NCI-H146 (cell line): ENCODE measurements at regions not wholly inside any gene's neighbourhood (a gene's known extent, or its start where the extent isn't known, plus 50 kb on each side); places are given as distances from the start of the nearest gene placed in this dataset.
A peak's percentile ranks its signal among the peaks of the same experiment; 100 is the strongest.

Experiments used
- DNase-seq: peaks from one replicate; lab custom pipeline; 2025; lab: John Stamatoyannopoulos, UW

DNA sequence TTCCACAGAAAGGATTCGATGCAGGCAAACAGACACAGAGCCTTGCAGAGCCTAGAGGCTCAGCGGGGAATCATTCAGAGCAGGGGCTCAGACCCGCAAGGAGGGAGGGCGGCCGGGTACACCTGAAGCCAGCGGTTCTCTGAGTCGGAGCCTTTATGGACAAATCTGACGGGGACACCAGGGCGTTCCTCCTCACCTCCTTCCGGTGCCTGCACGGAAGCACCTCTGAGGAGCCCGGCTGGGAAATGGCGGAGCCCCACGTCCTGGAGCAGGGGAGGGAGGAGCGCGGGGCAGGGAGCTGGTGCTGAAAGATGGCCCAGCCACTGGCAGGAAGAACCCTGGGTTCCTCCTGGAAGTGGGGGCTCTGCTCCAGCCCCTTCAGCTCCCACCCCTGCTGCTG, 193.5 kb upstream of the ALKAL2 start:
- DNase-seq = no peak

- no peak for DNase-seq
Measured at GRCh38 chr2:479490-480176, 191.7 kb upstream of the ALKAL2 start.

DNA sequence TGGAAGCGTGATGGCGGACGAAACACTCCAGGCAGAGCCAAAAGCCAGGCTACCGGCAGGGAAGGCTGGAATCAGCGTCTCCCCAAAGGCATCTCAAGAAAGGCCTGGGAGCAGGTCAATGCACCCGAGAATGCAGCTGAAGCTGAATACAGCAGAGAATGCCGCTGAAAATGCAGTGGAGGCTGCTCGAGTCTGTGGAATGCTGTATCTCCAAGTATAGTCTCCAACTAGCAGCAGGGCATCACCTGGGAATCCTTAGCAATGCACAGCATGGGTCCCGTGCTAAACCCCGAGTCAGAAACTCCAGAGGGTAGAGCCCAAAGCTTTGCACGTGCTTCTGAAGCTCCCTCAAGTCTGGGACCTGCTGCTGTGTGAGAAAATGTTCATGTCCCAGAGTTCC, 191.1 kb upstream of the ALKAL2 start:
- DNase-seq = no peak

GRCh38 chr2:471560-471959, 183.7 kb upstream of the ALKAL2 start:
- DNase-seq = peak; percentile 7

GRCh38 chr2:469514-469913, 181.6 kb upstream of the ALKAL2 start:
- no peak for DNase-seq

DNA sequence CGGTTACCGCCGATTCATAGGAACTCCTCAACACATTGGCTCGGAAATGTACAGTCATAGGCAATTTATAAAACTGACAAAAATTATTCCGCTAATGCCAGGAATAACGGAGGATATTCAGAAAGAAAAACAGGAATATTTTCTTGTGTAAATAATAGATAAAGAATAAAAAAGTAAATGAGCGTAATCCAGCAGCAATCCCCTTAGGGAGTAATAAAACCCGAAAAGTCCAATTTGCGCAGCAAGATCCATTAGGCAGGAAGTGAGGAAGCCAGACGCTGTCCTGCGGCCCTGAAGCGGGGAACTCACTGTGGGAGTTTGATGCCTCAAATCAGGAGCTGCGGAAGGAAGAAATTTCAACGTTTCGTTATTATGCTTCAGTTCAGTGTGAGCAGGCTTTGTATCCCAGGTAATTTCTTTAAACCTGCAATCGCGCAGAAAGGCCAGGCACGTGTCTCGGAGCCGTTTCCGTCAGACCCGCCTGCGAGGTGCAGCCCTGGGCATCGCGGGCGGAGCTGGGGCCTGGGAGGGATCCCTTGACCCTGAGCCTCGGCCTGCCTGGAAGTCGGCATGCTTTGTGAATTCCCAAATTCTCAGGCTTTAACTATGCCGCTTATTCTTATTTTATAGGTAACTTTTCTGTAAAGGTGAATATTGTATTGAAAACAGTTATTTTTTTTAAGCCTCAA, 180.9 kb upstream of the ALKAL2 start:
- no peak for DNase-seq

GRCh38 chr2:467892-468647, 180.2 kb upstream of the ALKAL2 start:
- DNase-seq = no peak

DNA sequence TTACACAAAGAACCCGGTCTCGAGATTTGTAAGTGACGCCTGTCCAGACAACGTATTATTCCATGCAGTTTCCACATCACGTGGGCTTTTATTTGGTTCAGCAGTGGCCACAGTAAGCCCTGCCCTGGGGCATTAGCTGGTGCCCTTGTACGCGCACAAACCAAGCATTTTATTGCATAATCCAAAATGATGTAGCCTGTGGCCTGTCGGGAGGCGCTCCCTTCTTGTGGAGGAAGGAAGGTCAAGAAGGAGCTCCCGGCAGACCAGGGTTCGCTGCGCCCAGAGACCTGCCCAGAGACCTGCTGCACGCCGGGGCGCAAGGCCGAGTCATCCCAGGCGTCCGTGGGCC, 179.6 kb upstream of the ALKAL2 start:
- DNase-seq = no peak

DNA sequence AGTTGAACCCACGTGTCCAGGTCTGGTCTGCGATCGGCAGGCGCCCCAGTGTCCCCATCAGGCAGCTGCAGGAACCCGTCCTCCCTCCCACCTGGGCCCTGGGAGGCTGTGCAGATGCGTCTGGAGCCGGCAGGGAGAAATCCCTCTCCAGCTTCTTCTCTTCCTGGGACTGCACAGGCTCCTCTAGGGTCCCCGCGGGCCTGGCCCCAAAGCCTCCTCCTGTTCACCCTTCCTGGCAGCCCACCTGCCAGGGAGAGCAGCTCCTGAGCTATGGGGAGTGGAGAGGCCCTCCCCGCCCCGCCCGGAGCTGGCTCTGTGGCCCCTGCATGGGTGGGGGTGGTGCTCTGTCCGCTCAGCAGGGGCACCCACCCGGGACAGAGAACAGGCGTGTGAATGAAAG, 179.2 kb upstream of the ALKAL2 start:
- no peak for DNase-seq

- DNase-seq = no peak
Measured at GRCh38 chr2:464562-465309, 176.8 kb upstream of the ALKAL2 start.

DNA sequence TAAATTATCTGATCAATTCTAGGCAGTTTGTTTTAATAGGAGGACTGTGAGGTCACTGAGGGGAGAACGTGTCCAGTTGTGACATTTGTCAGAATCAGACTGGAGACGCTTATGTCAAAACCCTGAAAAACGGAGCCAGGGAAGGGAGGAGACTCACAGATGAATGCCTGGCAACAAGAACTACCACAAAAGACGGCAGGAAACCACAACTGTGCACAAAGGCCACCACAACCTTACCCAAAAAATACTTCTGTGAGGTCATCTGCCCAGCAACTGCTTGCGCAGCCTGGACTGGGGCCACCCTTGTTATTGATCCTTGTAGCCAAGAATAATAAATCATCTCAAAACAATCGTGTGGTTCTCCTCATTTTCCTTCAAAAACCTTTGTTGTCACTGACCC, 173.0 kb upstream of the ALKAL2 start:
- no peak for DNase-seq

- no peak for DNase-seq
Measured at GRCh38 chr2:459931-460330, 172.0 kb upstream of the ALKAL2 start.

DNA sequence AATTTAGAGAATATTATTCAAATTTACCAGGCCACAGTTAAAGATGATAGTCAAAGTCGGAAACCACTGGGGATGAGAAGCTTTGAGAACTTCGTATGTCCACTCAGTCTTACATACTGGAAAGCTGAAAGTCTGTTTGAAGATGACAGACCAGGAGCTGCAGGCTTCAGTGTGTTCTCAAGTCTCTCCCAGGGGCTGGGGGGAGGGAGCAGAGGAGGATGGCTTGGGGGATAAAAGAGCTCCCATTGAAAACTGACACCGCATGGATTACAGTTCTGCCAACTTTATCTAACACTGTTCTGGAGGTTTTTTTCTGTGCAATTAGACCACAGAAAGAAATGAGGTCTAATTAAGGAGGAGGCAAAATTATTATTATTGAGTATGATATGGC, 170.5 kb upstream of the ALKAL2 start:
- DNase-seq = no peak

DNA sequence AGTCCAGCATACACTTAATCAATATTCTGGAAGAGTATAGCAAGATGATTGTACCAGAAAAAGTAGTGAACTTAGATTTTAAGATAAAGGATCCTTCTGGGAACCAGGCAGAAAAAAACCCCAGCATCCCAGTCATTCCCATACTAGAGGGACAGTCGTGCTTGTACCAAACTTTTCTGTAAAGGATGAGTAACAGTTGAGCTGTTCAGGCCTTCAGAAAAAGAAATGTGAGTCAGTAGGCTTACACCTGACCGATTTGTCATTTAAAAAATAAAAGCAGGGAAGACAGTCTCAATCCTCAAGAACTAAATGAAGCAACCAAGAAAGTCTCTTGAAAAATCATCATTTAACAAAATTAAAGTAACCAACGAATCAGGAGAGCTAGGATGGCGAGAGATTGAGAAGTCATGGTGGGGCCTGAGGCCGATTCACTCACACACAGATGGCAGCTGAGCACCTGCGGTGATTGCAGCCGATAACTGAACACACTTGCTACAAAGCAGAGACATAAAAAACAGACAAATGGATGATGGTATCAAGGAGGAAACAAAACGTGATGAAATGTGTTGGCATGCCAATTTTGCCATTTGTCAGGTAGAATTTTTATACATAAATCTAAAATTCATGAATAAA, 170.0 kb upstream of the ALKAL2 start:
- no peak for DNase-seq

DNA sequence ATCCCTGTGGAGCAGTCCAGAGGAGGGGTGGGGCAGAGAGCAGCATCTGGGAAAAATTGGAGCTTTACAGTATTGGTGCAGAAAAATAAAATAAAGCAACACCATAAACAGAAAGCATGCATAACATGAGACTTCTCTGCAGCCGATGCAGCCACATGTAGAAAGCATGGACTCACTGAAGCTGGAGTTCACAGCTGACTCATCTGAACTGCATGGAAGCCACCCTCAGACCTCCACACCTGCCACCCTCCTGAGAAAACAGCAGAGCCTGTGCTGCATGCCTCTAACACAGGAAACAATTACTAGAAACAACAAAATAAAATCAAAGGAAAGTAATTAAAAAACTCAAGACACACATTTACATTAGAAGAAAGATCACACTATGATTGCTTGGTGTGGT, 169.4 kb upstream of the ALKAL2 start:
- DNase-seq = peak; percentile 9

GRCh38 chr2:455913-456312, 168.0 kb upstream of the ALKAL2 start:
- DNase-seq = peak; percentile 12

- no peak for DNase-seq
Measured at GRCh38 chr2:455015-455705, 167.3 kb upstream of the ALKAL2 start.

DNA sequence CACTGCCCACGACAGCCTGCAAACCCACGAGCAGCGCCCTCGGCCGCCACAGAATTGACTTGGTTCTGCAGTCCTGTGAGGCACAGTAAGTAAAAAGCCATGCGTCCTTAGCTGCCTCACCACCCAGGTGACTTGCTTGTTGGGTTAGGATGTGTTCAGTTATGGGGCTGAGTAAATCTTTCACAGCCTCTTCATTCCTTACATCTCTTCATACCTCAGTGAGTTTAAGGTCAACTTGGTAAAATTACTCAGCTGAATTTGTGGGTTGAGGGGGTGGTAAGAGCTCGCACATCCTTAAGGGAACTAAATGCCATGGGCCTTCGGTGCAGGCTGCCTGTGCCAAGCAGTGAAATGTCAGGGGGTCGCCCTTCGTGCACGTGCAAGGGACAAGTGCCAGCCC, 165.2 kb upstream of the ALKAL2 start:
- DNase-seq = no peak

DNA sequence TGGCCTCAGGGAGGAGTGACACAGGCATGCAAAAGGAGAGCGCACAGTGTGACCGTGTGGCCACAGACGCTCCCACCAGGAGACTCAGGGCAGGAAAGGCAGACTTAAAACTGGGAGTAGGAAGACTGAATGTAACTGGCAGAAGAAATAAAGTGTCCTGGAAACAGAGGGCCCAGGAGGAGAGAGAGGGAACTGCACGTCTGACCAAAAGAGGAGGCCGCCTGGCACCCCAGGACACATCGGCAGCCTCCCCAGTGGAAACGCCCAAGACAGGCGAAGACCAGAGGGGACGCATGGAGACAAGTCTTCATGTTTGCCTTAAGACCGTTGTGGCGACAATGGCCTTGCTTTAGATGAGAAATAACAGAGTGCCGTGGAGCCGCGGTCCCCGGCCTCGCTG, 163.6 kb upstream of the ALKAL2 start:
- no peak for DNase-seq

GRCh38 chr2:449246-450067, 161.6 kb upstream of the ALKAL2 start:
- DNase-seq = no peak
